ENCODE measurements at regions not wholly inside any gene's neighbourhood (a gene's known extent, or its start where the extent isn't known, plus 50 kb on each side); places are given as distances from the start of the nearest gene placed in this dataset.

DNA sequence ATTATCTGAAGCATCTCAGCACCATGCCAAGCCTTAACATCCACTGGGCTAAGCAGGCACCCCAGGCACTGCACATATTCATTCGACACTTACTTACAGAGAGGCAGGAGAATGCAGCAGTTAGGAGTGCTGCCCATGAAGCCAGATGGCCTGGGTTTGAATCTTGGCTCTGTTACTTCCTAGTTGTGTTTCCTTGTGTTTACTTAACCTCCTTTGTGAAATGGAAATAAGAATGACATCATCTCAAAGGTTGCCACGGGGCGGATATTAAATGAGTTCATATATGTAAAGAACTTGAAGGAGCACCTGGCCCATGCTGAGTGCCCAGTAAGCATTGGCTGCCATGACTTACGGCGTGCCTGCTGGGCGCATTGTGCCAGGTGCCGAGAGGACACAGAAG is 565.2 kb downstream of the CDK5RAP2 start:
- TF ChIP-seq GATA2 (IDR thresholded peaks at IDR 0.05; ENCODE audit: low read depth, low read length) (no peak), GATA3 (IDR thresholded peaks at IDR 0.05; ENCODE audit: low read depth, low read length) (no peak)

Data from SH-SY5Y (cell line).